ENCODE measurements at regions not wholly inside any gene's neighbourhood (a gene's known extent, or its start where the extent isn't known, plus 50 kb on each side); places are given as distances from the start of the nearest gene placed in this dataset.

- TF ChIP-seq CTCF (IDR thresholded peaks at IDR 0.05; ENCODE audit: low read depth, low read length): no peak
- no peak for TF ChIP-seq EZH2phosphoT487 (IDR thresholded peaks at IDR 0.05; ENCODE audit: low read depth)
- no peak overlapping the region for H3K9ac ChIP-seq (ENCODE audit: low read length)
- no peaks in the 10 kb centered on the region for H3K36me3 ChIP-seq (replicated peaks; ENCODE audit: low read depth, low read length)
- H3K79me2 ChIP-seq (ENCODE audit: low read length): no peaks in the 10 kb centered on the region
- H3K4me2 ChIP-seq (ENCODE audit: low read length): no peak overlapping the region
- no peaks in the 10 kb centered on the region for H3K9me3 ChIP-seq (ENCODE audit: insufficient read depth, low read length)
- H2AFZ ChIP-seq (ENCODE audit: low read depth, low read length): no peak overlapping the region
- no peaks in the 10 kb centered on the region for H3K27me3 ChIP-seq (ENCODE audit: low read depth, low read length)
- H3K27ac ChIP-seq (ENCODE audit: low read length): no peak overlapping the region
- no peaks in the 10 kb centered on the region for H4K20me1 ChIP-seq (ENCODE audit: insufficient read depth, low read length)
- no peak overlapping the region for H3K4me3 ChIP-seq (ENCODE audit: low read length)
- H3K4me1 ChIP-seq (ENCODE audit: low read length): no peaks in the 10 kb centered on the region
Measured at GRCh38 chr7:18408868-18409267, 86.7 kb upstream of the HDAC9 start.

- Histone ChIP-seq H3K9me3 (ENCODE audit: insufficient read depth, low read length) (no peaks in the 10 kb centered on the region), H3K4me2 (ENCODE audit: low read length) (no peak overlapping the region), H3K4me3 (ENCODE audit: low read length) (no peak overlapping the region), H3K36me3 (replicated peaks; ENCODE audit: low read depth, low read length) (no peaks in the 10 kb centered on the region), H2AFZ (ENCODE audit: low read depth, low read length) (no peak overlapping the region), H3K9ac (ENCODE audit: low read length) (no peak overlapping the region), H3K27me3 (ENCODE audit: low read depth, low read length) (no peaks in the 10 kb centered on the region), H4K20me1 (ENCODE audit: insufficient read depth, low read length) (no peaks in the 10 kb centered on the region), H3K4me1 (ENCODE audit: low read length) (no peaks in the 10 kb centered on the region), H3K27ac (ENCODE audit: low read length) (no peak overlapping the region), H3K79me2 (ENCODE audit: low read length) (no peaks in the 10 kb centered on the region)
- no peak for TF ChIP-seq CTCF (IDR thresholded peaks at IDR 0.05; ENCODE audit: low read depth, low read length)
- no peak for TF ChIP-seq EZH2phosphoT487 (IDR thresholded peaks at IDR 0.05; ENCODE audit: low read depth)
Measured at GRCh38 chr7:18413447-18413846, 82.1 kb upstream of the HDAC9 start.

- TF ChIP-seq CTCF (IDR thresholded peaks at IDR 0.05; ENCODE audit: low read depth, low read length): no peak
- no peak for TF ChIP-seq EZH2phosphoT487 (IDR thresholded peaks at IDR 0.05; ENCODE audit: low read depth)
- no peaks in the 10 kb centered on the region for H3K4me1 ChIP-seq (ENCODE audit: low read length)
- H2AFZ ChIP-seq (ENCODE audit: low read depth, low read length): no peak overlapping the region
- no peak overlapping the region for H3K4me3 ChIP-seq (ENCODE audit: low read length)
- no peak overlapping the region for H3K27ac ChIP-seq (ENCODE audit: low read length)
- no peaks in the 10 kb centered on the region for H4K20me1 ChIP-seq (ENCODE audit: insufficient read depth, low read length)
- H3K9me3 ChIP-seq (ENCODE audit: insufficient read depth, low read length): no peaks in the 10 kb centered on the region
- H3K79me2 ChIP-seq (ENCODE audit: low read length): no peaks in the 10 kb centered on the region
- H3K36me3 ChIP-seq (replicated peaks; ENCODE audit: low read depth, low read length): no peaks in the 10 kb centered on the region
- H3K9ac ChIP-seq (ENCODE audit: low read length): no peak overlapping the region
- no peaks in the 10 kb centered on the region for H3K27me3 ChIP-seq (ENCODE audit: low read depth, low read length)
- no peak overlapping the region for H3K4me2 ChIP-seq (ENCODE audit: low read length)
Measured at GRCh38 chr7:18414885-18415284, 80.7 kb upstream of the HDAC9 start.

GRCh38 chr7:18416988-18417387 lies 78.6 kb upstream of the HDAC9 start:
- H3K4me2 ChIP-seq (ENCODE audit: low read length): no peak overlapping the region

More at GRCh38 chr7:18416988-18417387, 78.6 kb upstream of the HDAC9 start:
- no peaks in the 10 kb centered on the region for H3K27me3 ChIP-seq (ENCODE audit: low read depth, low read length)
- H3K4me3 ChIP-seq (ENCODE audit: low read length): no peak overlapping the region
- H3K79me2 ChIP-seq (ENCODE audit: low read length): no peaks in the 10 kb centered on the region
- H3K36me3 ChIP-seq (replicated peaks; ENCODE audit: low read depth, low read length): no peaks in the 10 kb centered on the region
- TF ChIP-seq EZH2phosphoT487 (IDR thresholded peaks at IDR 0.05; ENCODE audit: low read depth): no peak
- TF ChIP-seq CTCF (IDR thresholded peaks at IDR 0.05; ENCODE audit: low read depth, low read length): no peak
- H3K27ac ChIP-seq (ENCODE audit: low read length): no peak overlapping the region
- no peaks in the 10 kb centered on the region for H4K20me1 ChIP-seq (ENCODE audit: insufficient read depth, low read length)
- no peak overlapping the region for H2AFZ ChIP-seq (ENCODE audit: low read depth, low read length)
- no peaks in the 10 kb centered on the region for H3K9me3 ChIP-seq (ENCODE audit: insufficient read depth, low read length)
- peaks cover 3% of the 10 kb centered on the region; the same call in 1 of the 2 replicates for H3K4me1 ChIP-seq (ENCODE audit: low read length)
- H3K9ac ChIP-seq (ENCODE audit: low read length): no peak overlapping the region
